ENCODE measurements at regions not wholly inside any gene's neighbourhood (a gene's known extent, or its start where the extent isn't known, plus 50 kb on each side); places are given as distances from the start of the nearest gene placed in this dataset.

DNA sequence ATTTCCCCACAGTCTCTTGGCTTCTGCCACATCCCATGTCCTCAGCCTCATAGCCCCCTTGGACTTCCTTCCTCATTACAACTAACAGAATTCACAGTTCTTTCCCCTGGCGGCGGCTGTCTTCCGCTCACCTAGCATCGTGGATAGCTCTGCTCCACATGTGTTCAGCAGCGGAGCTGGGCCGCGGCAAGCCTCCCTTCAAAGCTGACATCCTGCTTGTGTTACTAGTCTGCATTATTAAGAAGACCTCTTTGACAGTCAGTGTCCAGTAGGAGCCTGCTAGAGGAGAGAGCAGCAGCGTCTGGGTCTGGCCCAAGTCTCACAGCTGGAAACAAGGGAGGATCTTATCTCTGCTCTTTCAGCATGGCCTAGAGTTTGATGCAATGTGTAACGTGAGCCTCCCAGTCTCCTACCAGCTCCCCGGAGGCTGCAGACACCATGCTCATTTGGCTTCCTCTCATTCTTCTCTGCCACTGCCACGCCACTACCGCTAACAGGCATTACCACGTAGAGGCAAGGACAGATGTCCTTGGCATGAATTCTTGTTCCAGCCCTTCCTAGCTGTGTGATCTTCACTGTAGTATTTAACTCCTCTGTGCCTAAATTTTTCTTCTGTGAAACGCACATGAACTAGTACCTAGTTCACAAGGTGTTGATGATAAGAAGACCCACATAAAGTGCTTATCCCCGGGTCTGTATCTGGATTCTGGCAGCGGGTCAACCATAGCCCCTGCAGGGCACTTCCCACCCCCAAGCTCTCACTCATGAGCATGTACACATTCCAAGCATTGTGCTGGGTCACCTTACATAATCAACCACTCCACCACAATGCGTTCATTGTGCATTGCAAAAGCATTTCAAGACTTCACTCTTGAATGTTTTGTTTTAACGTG, 107.1 kb upstream of the BACH2 start:
- Mint-ChIP-seq H3K27ac (peak overlapping the region; percentile 90), H3K27me3 (no peaks in the 10 kb centered on the region), H3K36me3 (ENCODE audit: low read depth) (peaks cover 5% of the 10 kb centered on the region), H3K9me3 (no peaks in the 10 kb centered on the region), H3K4me1 (peaks cover 43% of the 10 kb centered on the region), H3K4me3 (peak overlapping the region; percentile 77)
- ATAC-seq (replicated peaks) = no peak

DNA sequence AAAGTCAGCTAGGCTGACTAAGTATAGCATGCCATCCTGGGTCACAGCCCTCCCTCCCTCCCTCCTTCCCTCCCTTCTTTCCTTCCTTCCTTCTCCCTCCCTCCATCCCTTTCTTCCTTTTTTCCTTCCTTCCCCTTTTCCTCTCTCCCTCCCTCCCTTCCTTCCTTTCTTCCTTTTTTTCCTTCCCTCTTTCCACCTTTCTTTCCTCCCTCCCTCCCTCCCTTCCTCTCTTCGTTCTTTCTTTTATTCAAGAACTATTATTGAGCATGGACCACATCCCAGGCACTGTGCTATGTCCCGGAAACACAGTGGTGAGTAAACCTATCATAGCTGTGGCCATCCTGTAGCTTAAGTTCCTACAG, 106.2 kb upstream of the BACH2 start:
- Mint-ChIP-seq H3K27ac (peak overlapping the region; percentile 90), H3K36me3 (ENCODE audit: low read depth) (peaks cover 5% of the 10 kb centered on the region), H3K27me3 (no peaks in the 10 kb centered on the region), H3K4me3 (peak overlapping the region; percentile 77), H3K4me1 (peaks cover 49% of the 10 kb centered on the region), H3K9me3 (no peaks in the 10 kb centered on the region)
- no peak for ATAC-seq (replicated peaks)

- ATAC-seq (replicated peaks) = peak; percentile 71
- peak overlapping the region; percentile 77 for H3K4me3 Mint-ChIP-seq
These were observed 105.5 kb upstream of the BACH2 start for GRCh38 chr6:90401933-90402830.

GRCh38 chr6:90399970-90400369, 103.3 kb upstream of the BACH2 start:
- H3K9me3 Mint-ChIP-seq = no peaks in the 10 kb centered on the region
- peak overlapping the region; percentile 61 for H3K4me3 Mint-ChIP-seq
- H3K4me1 Mint-ChIP-seq = peaks cover 44% of the 10 kb centered on the region
- peaks cover 5% of the 10 kb centered on the region for H3K36me3 Mint-ChIP-seq (ENCODE audit: low read depth)
- peak overlapping the region; percentile 90 for H3K27ac Mint-ChIP-seq
- no peaks in the 10 kb centered on the region for H3K27me3 Mint-ChIP-seq
- no peak for ATAC-seq (replicated peaks)

More at GRCh38 chr6:90401933-90402830, 105.5 kb upstream of the BACH2 start:
- Mint-ChIP-seq H3K27me3 (no peaks in the 10 kb centered on the region), H3K4me1 (peaks cover 52% of the 10 kb centered on the region), H3K36me3 (ENCODE audit: low read depth) (peaks cover 5% of the 10 kb centered on the region), H3K27ac (peak overlapping the region; percentile 90), H3K9me3 (no peaks in the 10 kb centered on the region)

DNA sequence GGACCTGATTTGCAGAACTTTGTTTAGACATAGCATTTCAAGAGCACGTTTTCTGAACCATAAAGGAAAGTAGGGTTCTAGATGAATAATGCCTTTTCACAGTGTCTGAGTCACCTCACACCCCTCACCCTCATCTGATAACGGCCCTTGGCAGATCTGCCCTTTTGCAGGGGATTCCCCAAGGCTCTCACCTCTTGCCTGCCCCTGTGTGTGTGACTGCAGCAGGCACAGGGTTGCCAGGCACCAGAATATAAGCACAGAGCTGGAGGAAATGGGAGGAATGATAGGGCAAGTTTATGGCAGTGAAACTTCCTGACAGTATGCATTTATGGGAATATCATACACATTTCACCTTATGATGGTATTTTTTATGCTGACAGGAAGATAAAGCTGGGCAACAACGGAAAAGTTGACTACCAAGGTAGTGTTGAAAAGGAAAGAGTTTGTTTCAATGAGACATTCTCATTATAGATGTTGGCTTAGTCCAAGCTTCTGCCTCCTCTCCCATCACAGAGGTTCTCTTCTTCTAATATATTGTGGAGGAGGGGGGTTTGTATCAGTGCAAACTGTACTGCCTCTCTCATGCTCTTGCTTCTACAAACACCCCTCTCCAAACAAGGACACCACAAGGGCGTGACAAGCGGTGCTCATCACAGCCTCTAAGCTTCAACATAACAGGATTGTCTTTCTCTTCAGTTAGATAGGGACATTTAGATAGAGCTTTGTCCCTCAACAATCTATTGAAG, 101.5 kb upstream of the BACH2 start:
- Mint-ChIP-seq H3K4me1 (peaks cover 42% of the 10 kb centered on the region), H3K27ac (peak overlapping the region; percentile 90), H3K4me3 (peak overlapping the region; percentile 61), H3K9me3 (no peaks in the 10 kb centered on the region), H3K36me3 (ENCODE audit: low read depth) (peaks cover 5% of the 10 kb centered on the region), H3K27me3 (no peaks in the 10 kb centered on the region)
- ATAC-seq (replicated peaks) = peak; percentile 87

DNA sequence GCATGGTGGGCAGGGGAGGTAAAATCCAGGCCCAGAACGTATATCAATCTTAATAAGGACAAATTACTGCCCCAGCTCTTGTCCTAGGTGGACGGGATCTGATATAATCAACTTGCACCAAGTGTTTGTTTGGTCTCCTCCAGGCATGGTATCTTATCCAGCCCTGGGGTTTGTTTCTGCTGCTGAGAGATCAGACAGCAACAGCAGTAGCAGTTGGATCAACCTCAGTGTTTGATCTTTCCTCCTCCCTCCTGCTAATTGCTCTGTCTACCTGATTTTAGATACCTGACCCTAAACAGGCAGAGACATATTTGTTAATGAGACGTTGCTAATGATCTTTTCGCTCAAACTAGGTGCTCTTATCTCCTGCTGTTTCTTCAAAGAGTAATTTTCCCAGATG, 100.4 kb upstream of the BACH2 start:
- peaks cover 39% of the 10 kb centered on the region for H3K4me1 Mint-ChIP-seq
- no peaks in the 10 kb centered on the region for H3K27me3 Mint-ChIP-seq
- H3K27ac Mint-ChIP-seq = peak overlapping the region; percentile 90
- peaks cover 2% of the 10 kb centered on the region for H3K36me3 Mint-ChIP-seq (ENCODE audit: low read depth)
- no peaks in the 10 kb centered on the region for H3K9me3 Mint-ChIP-seq
- peak overlapping the region; percentile 61 for H3K4me3 Mint-ChIP-seq
- no peak for ATAC-seq (replicated peaks)

GRCh38 chr6:90393232-90393884, 96.7 kb upstream of the BACH2 start:
- Mint-ChIP-seq H3K4me1 (peaks cover 34% of the 10 kb centered on the region), H3K4me3 (no peak overlapping the region), H3K27ac (no peak overlapping the region), H3K36me3 (ENCODE audit: low read depth) (no peaks in the 10 kb centered on the region), H3K27me3 (no peaks in the 10 kb centered on the region), H3K9me3 (no peaks in the 10 kb centered on the region)
- peak; percentile 24 for ATAC-seq (replicated peaks)

- ATAC-seq (replicated peaks) = no peak
- Mint-ChIP-seq H3K27ac (no peak overlapping the region), H3K9me3 (no peaks in the 10 kb centered on the region), H3K27me3 (peaks cover 3% of the 10 kb centered on the region), H3K4me3 (no peak overlapping the region), H3K4me1 (peaks cover 26% of the 10 kb centered on the region), H3K36me3 (ENCODE audit: low read depth) (no peaks in the 10 kb centered on the region)
These were observed 93.7 kb upstream of the BACH2 start for GRCh38 chr6:90390379-90390778.

- Mint-ChIP-seq H3K4me3 (peak overlapping the region; percentile 36), H3K36me3 (ENCODE audit: low read depth) (no peaks in the 10 kb centered on the region), H3K4me1 (peaks cover 23% of the 10 kb centered on the region), H3K9me3 (no peaks in the 10 kb centered on the region), H3K27me3 (peaks cover 3% of the 10 kb centered on the region), H3K27ac (no peak overlapping the region)
- peak; percentile 69 for ATAC-seq (replicated peaks)
These were observed 91.8 kb upstream of the BACH2 start for GRCh38 chr6:90388395-90388794.

DNA sequence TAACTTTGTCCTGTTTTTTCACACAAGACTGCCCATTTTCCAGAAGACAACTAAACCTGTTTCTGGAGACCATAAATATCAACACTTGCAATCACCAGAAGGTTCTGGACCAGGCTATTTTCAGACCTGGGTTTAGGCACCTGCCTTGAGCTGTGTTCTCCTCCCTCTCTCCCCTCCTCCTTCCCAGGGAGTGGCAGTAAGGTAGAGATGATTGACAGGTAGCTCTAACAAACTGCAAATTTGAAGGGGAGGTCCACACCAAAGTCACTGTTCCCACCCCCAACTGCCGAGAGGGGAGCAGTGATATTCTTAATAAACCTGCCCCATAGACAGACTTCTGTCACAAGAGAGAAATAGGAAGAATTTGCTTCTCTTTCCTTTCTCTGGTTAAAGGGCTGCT, 91.2 kb upstream of the BACH2 start:
- Mint-ChIP-seq H3K27me3 (peaks cover 3% of the 10 kb centered on the region), H3K9me3 (no peaks in the 10 kb centered on the region), H3K27ac (no peak overlapping the region), H3K36me3 (ENCODE audit: low read depth) (no peaks in the 10 kb centered on the region), H3K4me1 (peaks cover 20% of the 10 kb centered on the region), H3K4me3 (peak overlapping the region; percentile 36)
- no peak for ATAC-seq (replicated peaks)

DNA sequence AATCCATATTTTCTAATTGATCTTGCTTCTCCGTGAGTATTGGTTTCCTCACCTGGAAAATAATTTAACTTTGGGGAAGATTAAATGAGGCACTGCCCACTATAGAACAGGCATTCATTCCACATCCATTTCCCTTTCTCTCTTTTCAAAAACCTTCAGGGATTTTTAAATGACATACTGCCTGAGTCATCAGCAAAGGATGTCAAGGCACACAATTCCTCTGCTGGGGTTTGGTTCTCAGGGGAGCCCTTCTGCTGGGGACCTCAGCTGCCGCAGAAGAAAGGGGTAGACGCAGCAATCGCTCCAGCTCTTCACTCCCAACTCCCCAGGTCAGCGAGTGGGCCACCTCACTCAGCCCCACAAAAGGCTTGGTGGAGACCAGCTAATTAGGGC, 90.7 kb upstream of the BACH2 start:
- Mint-ChIP-seq H3K36me3 (ENCODE audit: low read depth) (no peaks in the 10 kb centered on the region), H3K27me3 (peaks cover 3% of the 10 kb centered on the region), H3K4me3 (no peak overlapping the region)

DNA sequence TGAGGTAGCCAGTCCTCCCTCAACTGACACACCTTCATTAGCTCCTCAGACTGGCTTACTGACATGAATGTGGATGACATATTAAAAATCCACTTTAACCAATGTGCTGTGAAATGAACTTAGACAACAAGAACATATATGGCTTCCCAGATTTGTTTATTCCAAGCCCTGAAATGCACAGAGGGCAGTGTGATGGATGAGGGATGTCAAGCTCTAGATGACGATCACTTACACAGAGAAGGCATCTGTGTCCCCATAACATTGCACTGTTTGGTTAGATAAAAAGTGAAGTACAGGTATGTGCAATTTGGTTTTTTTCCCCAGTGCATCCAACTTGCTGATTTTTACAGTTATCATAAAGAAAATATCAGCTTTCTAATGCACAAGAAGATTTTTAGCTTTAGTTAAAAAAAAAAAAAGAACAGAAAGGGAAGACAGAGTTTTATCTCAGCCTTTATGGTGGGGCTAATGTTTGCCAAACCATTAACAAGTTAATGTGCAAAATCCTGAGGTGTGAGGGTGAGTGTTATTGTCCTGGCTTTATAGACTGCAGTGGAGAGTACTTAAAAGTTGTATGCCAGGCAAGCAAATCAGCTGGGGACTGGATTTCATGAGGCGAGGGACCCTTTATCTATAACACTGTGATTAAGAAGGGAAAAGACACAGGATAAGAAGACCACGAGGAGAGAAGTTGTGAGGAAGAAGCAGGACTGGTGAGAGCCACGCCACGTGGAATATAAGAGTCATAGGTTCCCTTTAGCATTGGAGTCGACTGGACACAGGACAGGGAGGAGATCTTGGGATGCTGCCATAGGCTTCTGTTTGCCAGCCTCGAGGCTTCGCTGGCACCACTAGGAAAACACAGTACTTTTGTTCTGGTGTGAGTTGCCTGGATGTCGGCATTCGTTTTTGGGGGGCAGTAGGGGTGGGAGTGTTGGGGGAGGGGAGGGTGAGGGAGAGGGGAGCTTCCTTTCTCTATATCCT, 90.0 kb upstream of the BACH2 start:
- Mint-ChIP-seq H3K9me3 (no peaks in the 10 kb centered on the region), H3K27ac (no peak overlapping the region), H3K36me3 (ENCODE audit: low read depth) (no peaks in the 10 kb centered on the region), H3K4me1 (peaks cover 19% of the 10 kb centered on the region), H3K4me3 (no peak overlapping the region), H3K27me3 (peaks cover 7% of the 10 kb centered on the region)
- no peak for ATAC-seq (replicated peaks)

More for the DNA sequence above, 90.7 kb upstream of the BACH2 start:
- no peak for ATAC-seq (replicated peaks)
- no peaks in the 10 kb centered on the region for H3K9me3 Mint-ChIP-seq
- H3K4me1 Mint-ChIP-seq = peaks cover 19% of the 10 kb centered on the region
- no peak overlapping the region for H3K27ac Mint-ChIP-seq

GRCh38 chr6:90385759-90386313, 89.2 kb upstream of the BACH2 start:
- Mint-ChIP-seq H3K36me3 (ENCODE audit: low read depth) (no peaks in the 10 kb centered on the region), H3K27ac (no peak overlapping the region), H3K4me1 (peaks cover 19% of the 10 kb centered on the region), H3K9me3 (no peaks in the 10 kb centered on the region), H3K27me3 (peaks cover 13% of the 10 kb centered on the region), H3K4me3 (no peak overlapping the region)
- no peak for ATAC-seq (replicated peaks)

Measured in activated T-helper 17 cell treated with anti-CD3 and anti-CD28 coated beads, Interleukin-2, amount 50 U/mL, for 72 hours (primary cell).